ENCODE measurements at regions not wholly inside any gene's neighbourhood (a gene's known extent, or its start where the extent isn't known, plus 50 kb on each side); places are given as distances from the start of the nearest gene placed in this dataset.
"Not testable (repeated sequence)": the region's sequence is repeated elsewhere in the genome, so short reads cannot be mapped to it uniquely, and the experiment has no call there.

DNA sequence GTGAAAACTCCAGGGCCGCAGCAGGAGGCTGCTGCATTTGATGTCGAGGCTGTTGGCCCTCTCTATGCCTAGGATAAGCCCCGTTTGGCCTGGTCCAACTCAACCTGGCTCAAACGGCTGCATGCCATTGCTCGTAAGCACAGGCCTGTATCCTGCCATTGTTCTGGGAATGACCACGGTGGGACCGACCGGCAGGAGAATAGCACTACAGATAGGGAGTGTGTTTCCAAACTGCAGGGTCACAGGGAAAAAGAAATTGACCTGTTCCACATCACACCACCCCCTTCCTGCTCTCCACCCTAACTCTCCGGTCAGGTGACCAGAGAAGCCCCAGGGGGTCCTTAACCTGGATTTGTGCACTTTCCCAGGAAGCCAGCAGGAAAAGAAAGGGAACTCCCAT, 278.7 kb upstream of the KLF4 start:
- ChIA-PET POLR2A (ENCODE audit: low non-redundant PET) (no interaction called here), CTCF (no interaction called here)
- no peak overlapping the region for H3K27ac ChIP-seq
- TF ChIP-seq CTCF (conservative IDR thresholded peaks at IDR 0.05; ENCODE audit: low read depth), result no peak
- no peak for DNase-seq (ENCODE audit: low spot score)

DNA sequence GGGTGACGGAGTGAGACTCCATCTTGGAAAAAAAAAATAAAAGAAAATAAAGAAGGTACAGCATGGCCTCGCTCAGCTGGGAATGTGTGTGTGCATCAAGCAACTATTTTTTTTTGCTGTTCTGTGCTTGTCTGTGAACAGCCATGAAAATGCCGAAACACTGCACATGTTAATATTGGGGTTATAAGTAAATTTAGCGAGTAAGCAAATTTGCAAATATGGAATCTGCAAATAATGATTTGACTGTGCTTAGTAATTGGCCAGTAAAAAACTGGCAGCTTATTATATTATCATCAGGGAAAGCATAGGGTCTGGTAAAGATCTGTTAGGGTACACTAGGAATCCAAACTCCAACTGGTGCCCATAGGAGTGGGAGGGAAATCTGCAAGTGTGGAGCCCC, 278.1 kb upstream of the KLF4 start:
- ChIA-PET POLR2A (ENCODE audit: low non-redundant PET) (interaction anchor here (0.7 kb wide), 1 partner anchor 223 kb away, joined by 3 read pairs; no protein-coding TSS in a partner anchor), CTCF (no interaction called here)
- TF ChIP-seq CTCF (conservative IDR thresholded peaks at IDR 0.05; ENCODE audit: low read depth), result no peak
- no peak overlapping the region for H3K27ac ChIP-seq
- no peak for DNase-seq (ENCODE audit: low spot score)

- POLR2A ChIA-PET (ENCODE audit: low non-redundant PET); CTCF ChIA-PET; H3K27ac ChIP-seq; DNase-seq (ENCODE audit: low spot score): not testable (repeated sequence)
These were observed 273.9 kb upstream of the KLF4 start for GRCh38 chr9:107763469-107763868.

- CTCF ChIA-PET, result interaction anchor here (0.6 kb wide), 1 partner anchor 89 kb away, joined by 3 read pairs; no protein-coding TSS in a partner anchor
- H3K27ac ChIP-seq, result no peak overlapping the region
- POLR2A ChIA-PET (ENCODE audit: low non-redundant PET), result no interaction called here
- no peak for DNase-seq (ENCODE audit: low spot score)
- TF ChIP-seq CTCF (conservative IDR thresholded peaks at IDR 0.05; ENCODE audit: low read depth), result no peak
These were observed 271.7 kb upstream of the KLF4 start for GRCh38 chr9:107761307-107761706.

DNA sequence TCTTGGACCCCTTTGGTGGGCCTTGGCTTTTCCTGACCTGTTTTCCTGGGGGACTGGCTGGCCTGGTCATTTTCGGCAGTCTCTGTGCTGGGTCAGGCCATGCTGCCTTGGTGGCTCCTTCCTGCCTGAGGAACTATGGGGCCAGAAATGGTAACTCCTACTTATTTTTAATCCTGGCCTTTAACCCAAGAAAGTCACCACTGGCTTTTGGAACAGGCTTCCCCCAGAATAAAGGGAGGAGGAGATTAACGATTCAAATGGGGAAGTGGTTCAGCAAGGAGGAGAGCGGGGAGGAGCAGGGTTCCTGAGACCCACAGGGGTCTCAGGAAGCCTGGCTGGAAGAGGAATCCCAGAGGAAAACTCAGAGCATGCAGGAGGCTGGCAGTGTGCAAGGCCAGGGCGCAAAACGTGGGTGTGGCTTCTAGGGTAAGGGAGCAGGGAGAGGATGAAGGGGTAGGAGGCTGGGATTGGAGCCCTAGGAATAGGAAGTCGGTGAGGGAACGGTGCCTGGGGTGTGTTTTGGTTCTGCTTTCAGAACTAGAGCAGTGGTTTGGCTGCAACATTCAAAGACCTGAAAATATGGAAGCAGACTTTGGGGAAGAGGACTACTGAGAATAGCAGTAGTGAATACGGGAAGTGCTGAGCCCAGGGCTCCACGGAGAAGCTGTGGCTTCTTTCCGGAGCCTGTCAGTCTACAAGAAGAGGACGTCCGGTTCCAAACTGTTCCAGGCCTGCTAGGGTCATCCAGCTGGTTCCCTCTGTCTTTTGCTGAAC, 271.1 kb upstream of the KLF4 start:
- no peak for TF ChIP-seq CTCF (conservative IDR thresholded peaks at IDR 0.05; ENCODE audit: low read depth)
- H3K27ac ChIP-seq, result no peak overlapping the region
- DNase-seq (ENCODE audit: low spot score), result no peak
- CTCF ChIA-PET, result interaction anchor here (0.6 kb wide), 1 partner anchor 88 kb away, joined by 3 read pairs; no protein-coding TSS in a partner anchor
- POLR2A ChIA-PET (ENCODE audit: low non-redundant PET), result no interaction called here

DNA sequence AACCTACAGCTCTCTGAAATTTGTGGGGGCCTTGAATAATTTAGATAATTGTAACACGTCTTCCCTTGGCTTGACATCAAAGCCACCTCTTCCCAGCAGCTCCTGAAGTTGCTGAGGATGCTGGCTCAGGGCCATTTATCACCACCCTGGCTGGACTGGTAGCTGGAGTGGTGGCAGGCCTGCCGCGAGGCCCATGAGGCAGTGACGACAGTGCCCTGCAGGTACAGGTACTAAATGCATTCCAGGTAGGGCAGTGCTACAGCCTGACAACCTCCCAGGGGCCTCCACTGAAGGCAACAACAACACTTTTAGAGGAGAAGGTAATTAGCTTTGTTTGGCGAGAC, 270.2 kb upstream of the KLF4 start:
- H3K27ac ChIP-seq, result no peak overlapping the region
- CTCF ChIA-PET, result no interaction called here
- no peak for DNase-seq (ENCODE audit: low spot score)
- POLR2A ChIA-PET (ENCODE audit: low non-redundant PET), result no interaction called here
- no peak for TF ChIP-seq CTCF (conservative IDR thresholded peaks at IDR 0.05; ENCODE audit: low read depth)

DNA sequence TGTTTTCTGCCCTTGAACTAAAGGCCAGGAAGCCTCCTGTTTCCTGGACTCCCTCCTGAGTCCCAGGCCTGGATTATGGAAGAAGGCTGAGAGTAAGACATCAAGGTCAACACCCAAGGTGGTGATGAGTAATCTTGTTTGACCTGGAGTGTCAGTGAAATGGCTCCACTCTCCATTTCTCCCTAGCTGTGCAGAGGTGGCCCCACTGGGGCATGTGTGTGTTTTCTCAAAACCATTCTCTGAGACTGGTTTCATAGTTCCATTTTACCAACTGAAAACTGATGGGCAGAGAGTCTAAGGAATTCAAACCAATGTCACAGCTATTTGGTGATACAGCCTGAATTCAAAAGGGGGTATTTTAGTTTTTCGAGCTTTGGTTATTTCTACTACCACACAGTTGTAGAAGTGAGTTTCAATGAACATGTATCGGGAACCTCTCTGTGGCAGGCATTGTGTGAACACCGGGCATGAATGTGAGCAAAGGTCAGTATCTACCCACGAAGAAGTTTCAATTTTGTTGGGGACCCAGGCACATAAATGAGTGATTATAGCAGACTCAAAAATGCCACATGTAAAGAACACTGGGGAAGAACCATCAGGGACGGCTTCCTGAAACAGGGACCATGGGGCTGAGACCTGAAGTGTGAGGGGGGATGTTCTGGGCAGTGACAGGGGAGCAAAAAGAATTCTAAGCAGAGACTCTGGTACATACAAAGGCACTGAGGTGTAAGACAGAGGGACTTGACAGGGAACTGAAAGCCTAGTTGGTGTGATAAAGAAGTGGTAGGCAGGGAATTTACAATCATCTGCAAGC, 269.6 kb upstream of the KLF4 start:
- ChIA-PET POLR2A (ENCODE audit: low non-redundant PET) (no interaction called here), CTCF (no interaction called here)
- DNase-seq (ENCODE audit: low spot score), result no peak
- no peak for TF ChIP-seq CTCF (conservative IDR thresholded peaks at IDR 0.05; ENCODE audit: low read depth)
- no peak overlapping the region for H3K27ac ChIP-seq
